Breast epithelium (tissue), 4 donors: ENCODE measurements at regions not wholly inside any gene's neighbourhood (a gene's known extent, or its start where the extent isn't known, plus 50 kb on each side); places are given as distances from the start of the nearest gene placed in this dataset.

Source experiments
- DNase-seq, 2 donors: peaks; one replicate each; pipeline ENCODE4 v3.0.0-alpha.2; 2019; ENCODE audit warnings: low spot score in 2 of 2
- H3K27ac ChIP-seq, 2 donors: fragments of 200-600 bp; sonication (generic) in 1 of 2; one replicate each; pipeline ENCODE4 v1.5.1; 2016 to 2019; ENCODE audit warnings: mild to moderate bottlenecking in 1 of 2
- H3K27me3 ChIP-seq, 2 donors: fragments of 200-600 bp; sonication (generic) in 1 of 2; one replicate each; pipeline versions ENCODE4 v1.5.1 to v1.6.0; 2017 to 2019; ENCODE audit warnings: control low read depth in 1 of 2, mild to moderate bottlenecking in 1 of 2
- H3K36me3 ChIP-seq: fragments of 200-600 bp; one replicate; pipeline ENCODE4 v1.5.1; 2019
- H3K4me1 ChIP-seq, 2 donors: fragments of 200-600 bp; sonication (generic); one replicate each; pipeline ENCODE4 v1.5.1; 2016 to 2019; ENCODE audit warnings: control low read depth in 1 of 2
- H3K4me3 ChIP-seq, 3 donors: fragments of 200-600 bp; sonication (generic); 1 replicate in 2 of 3; 2 replicates in 1 of 3; pipeline ENCODE4 v1.5.1; 2016 to 2019; ENCODE audit warnings: mild to moderate bottlenecking in 3 of 3, moderate library complexity in 2 of 3
- H3K9me3 ChIP-seq, 2 donors: fragments of 200-600 bp; sonication (generic) in 1 of 2; one replicate each; pipeline ENCODE4 v1.5.1; 2016 to 2019; ENCODE audit warnings: control low read depth in 1 of 2
- POLR2A ChIP-seq: fragments of 450-650 bp; IDR thresholded peaks from one replicate; pipeline ENCODE4 v1.6.1; 2016; ENCODE audit warnings: antibody characterized with exemption, mild to moderate bottlenecking, moderate library complexity
- POLR2AphosphoS5 ChIP-seq, 3 donors: sonication (generic); formaldehyde crosslinking; IDR thresholded peaks; one replicate each; pipeline ENCODE4 v1.6.1; 2017; ENCODE audit warnings: antibody characterized with exemption in 3 of 3
- intact Hi-C: fragments of 100-400 bp; cut with DNase I; formaldehyde crosslinking; loops from one replicate; pipeline ENCODE4 v1.15.1; 2023; ENCODE audit warnings: low total_unique reads
- TF ChIP-seq, protein P1 (sequence below), 3 donors: fragments of 450-650 bp; IDR thresholded peaks; one replicate each; pipeline ENCODE4 v1.5.1; 2016 to 2017; ENCODE audit warnings: antibody characterized with exemption in 3 of 3, mild to moderate bottlenecking in 3 of 3, moderate library complexity in 3 of 3

DNA sequence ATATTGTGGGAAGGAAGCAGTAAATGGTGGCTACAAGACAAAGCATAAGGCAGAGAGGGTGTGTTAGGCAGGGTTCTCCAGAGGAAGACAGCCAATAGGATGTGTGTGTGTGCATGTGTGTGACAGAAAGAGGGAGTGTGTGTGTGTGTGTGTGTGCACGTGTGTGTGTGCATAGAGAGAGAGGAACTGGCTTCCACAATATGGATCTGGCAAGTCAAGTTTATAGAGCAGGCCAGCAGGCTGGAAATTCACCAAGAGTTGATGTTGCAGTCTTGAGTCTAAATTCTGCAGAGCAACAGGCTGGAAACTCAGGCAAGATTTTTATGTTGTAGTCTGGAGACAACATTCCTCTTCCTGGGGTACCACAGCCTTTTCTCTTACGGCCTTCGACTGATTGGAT is 374.0 kb downstream of the TNS3 start:
- no peak for DNase-seq
- Histone ChIP-seq H3K36me3 (no peaks in the 10 kb centered on the region), H3K4me1 (no peaks in the 10 kb centered on the region), H3K27me3 (no peaks in the 10 kb centered on the region), H3K27ac (no peak overlapping the region), H3K4me3 (no peak overlapping the region), H3K9me3 (no peaks in the 10 kb centered on the region)
- intact Hi-C loops: no loop called here
- no peak for TF ChIP-seq POLR2A
- no peak for TF ChIP-seq POLR2AphosphoS5 (IDR thresholded peaks at IDR 0.05)
- TF ChIP-seq, protein P1, sequence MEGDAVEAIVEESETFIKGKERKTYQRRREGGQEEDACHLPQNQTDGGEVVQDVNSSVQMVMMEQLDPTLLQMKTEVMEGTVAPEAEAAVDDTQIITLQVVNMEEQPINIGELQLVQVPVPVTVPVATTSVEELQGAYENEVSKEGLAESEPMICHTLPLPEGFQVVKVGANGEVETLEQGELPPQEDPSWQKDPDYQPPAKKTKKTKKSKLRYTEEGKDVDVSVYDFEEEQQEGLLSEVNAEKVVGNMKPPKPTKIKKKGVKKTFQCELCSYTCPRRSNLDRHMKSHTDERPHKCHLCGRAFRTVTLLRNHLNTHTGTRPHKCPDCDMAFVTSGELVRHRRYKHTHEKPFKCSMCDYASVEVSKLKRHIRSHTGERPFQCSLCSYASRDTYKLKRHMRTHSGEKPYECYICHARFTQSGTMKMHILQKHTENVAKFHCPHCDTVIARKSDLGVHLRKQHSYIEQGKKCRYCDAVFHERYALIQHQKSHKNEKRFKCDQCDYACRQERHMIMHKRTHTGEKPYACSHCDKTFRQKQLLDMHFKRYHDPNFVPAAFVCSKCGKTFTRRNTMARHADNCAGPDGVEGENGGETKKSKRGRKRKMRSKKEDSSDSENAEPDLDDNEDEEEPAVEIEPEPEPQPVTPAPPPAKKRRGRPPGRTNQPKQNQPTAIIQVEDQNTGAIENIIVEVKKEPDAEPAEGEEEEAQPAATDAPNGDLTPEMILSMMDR (IDR thresholded peaks at IDR 0.05): no peak

DNA sequence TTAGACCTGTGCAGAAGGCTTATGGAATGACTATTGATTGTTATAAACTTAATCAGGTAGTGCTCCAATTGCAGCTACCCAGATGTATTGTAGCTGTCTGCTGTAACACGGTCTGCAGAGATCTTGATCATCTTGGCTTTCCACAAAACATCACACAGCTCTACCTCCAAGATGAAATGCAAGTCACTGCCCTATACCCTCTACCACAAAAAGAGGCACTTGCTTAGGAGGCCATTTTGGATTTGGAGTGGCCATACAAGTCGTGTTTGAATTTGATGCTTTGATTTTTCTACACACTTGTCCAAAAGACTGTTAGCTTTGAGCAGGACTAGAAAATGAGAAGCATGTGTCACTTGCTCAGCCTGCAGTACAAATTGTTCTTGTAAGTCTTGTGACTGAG is 377.2 kb downstream of the TNS3 start:
- Histone ChIP-seq H3K27me3 (no peaks in the 10 kb centered on the region), H3K9me3 (no peaks in the 10 kb centered on the region), H3K4me3 (no peak overlapping the region), H3K27ac (no peak overlapping the region), H3K36me3 (no peaks in the 10 kb centered on the region), H3K4me1 (no peaks in the 10 kb centered on the region)
- no peak for TF ChIP-seq POLR2AphosphoS5 (IDR thresholded peaks at IDR 0.05)
- TF ChIP-seq, protein P1 (IDR thresholded peaks at IDR 0.05): no peak
- no peak for TF ChIP-seq POLR2A
- intact Hi-C loops: no loop called here
- DNase-seq: no peak

DNA sequence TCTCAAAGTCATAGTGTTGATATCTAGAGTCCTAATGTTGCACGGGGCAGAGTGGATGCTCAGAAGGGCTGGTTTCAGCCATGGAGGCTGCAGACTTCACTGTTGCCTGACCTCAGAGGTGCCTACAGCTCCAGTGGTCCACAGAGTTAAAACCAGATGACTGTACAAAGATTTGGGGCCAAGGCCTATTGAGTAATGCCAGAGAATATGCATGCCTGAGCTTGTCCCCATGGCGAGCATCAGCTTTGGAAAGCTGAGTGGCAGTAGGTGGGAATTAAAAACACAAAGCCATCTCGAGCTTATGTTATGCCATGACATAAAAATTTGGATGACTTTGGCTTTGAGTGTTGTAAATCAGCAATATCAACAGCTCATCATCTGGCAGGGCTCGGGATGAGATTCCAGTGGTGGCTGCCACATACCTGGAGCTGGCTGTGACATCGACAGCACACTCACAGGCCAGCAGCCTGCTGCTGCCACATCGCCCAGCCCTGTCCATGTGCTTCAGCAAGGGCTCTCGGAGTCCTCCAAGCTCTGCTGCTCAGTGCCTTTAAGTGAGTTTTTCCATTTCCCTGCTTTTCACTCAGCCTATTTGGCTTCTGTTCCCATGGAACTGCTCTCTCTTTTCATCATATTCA is 379.6 kb downstream of the TNS3 start:
- no peak for TF ChIP-seq POLR2A
- TF ChIP-seq POLR2AphosphoS5 (IDR thresholded peaks at IDR 0.05): no peak
- TF ChIP-seq, protein P1 (IDR thresholded peaks at IDR 0.05): no peak
- no peak overlapping the region for H3K27ac ChIP-seq

DNA sequence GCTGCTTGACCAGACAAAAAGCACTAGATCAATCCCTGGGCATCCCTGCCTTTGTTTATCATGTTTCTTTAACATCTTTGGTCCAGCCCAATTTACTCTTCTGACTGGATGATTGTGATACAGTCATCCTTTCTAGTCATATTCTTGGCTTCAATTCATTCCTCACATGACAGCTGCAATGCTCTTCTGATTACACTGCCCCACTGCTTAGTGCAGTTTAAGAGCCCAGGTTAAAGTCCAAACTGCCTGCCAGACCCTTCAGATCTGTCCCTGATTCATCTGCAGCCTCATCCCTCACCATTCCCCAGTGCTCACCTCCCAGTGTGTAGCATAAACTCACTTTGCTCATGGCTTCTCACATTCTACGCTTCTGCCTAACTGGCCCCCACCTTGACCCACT is 383.8 kb downstream of the TNS3 start:
- H3K4me1 ChIP-seq: no peaks in the 10 kb centered on the region
- intact Hi-C loops: no loop called here
- no peak overlapping the region for H3K4me3 ChIP-seq
- no peak overlapping the region for H3K27ac ChIP-seq
- no peak for TF ChIP-seq POLR2AphosphoS5 (IDR thresholded peaks at IDR 0.05)
- TF ChIP-seq, protein P1 (IDR thresholded peaks at IDR 0.05): no peak
- no peak for TF ChIP-seq POLR2A
- H3K9me3 ChIP-seq: no peaks in the 10 kb centered on the region
- no peaks in the 10 kb centered on the region for H3K36me3 ChIP-seq
- no peak for DNase-seq
- no peaks in the 10 kb centered on the region for H3K27me3 ChIP-seq

More for the DNA sequence above, 379.6 kb downstream of the TNS3 start:
- DNase-seq: peak in 1 of 2 donors; percentile 35
- H3K36me3 ChIP-seq: no peaks in the 10 kb centered on the region
- H3K4me1 ChIP-seq: no peaks in the 10 kb centered on the region
- no peaks in the 10 kb centered on the region for H3K9me3 ChIP-seq
- no peak overlapping the region for H3K4me3 ChIP-seq
- no peaks in the 10 kb centered on the region for H3K27me3 ChIP-seq
- intact Hi-C loops: no loop called here

DNA sequence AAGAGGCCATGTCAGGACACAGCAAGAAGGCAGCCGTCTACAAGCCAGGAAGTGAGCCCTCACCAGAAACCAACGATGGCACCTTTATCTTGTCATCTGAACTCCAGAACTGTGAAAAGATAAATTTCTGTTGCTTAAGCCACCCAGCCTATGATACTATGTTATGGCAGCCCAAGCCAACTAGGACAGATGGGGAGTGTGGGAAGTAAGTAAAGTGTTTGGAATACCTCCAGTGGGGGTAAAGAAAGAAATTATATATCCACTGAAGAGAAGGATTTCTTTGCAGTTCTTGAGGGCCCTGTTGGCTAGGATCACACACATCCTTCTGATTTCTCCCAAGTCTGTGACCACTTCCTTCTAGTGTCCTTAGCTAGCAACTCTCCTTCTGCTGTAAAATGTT is 384.4 kb downstream of the TNS3 start:
- intact Hi-C loops: no loop called here
- no peak for DNase-seq
- H3K36me3 ChIP-seq: no peaks in the 10 kb centered on the region
- no peaks in the 10 kb centered on the region for H3K9me3 ChIP-seq
- no peaks in the 10 kb centered on the region for H3K27me3 ChIP-seq
- H3K27ac ChIP-seq: no peak overlapping the region
- no peaks in the 10 kb centered on the region for H3K4me1 ChIP-seq
- H3K4me3 ChIP-seq: no peak overlapping the region
- TF ChIP-seq, protein P1 (IDR thresholded peaks at IDR 0.05): no peak
- TF ChIP-seq POLR2A: no peak
- no peak for TF ChIP-seq POLR2AphosphoS5 (IDR thresholded peaks at IDR 0.05)
